ENCODE measurements at regions not wholly inside any gene's neighbourhood (a gene's known extent, or its start where the extent isn't known, plus 50 kb on each side); places are given as distances from the start of the nearest gene placed in this dataset.

DNA sequence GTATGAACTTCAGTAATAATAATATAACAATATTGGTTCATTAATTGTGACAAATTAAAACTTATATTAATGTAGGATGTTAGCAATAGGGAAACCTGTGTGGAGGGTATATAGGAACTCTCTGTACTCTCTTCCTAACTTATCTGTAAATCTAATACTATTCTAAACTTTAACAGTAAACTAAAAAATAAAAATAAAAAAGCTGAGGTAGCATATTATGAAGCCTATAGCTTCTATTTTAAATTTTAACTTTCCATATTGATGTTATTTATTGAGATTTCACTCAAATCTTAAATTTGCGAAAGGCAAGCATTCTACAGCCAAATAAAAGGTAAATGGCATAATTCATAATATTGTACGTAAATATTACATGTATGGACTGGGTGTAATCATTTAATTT, 326.4 kb downstream of the MEI4 start:
- no peak for DNase-seq (ENCODE audit: low read depth)

DNA sequence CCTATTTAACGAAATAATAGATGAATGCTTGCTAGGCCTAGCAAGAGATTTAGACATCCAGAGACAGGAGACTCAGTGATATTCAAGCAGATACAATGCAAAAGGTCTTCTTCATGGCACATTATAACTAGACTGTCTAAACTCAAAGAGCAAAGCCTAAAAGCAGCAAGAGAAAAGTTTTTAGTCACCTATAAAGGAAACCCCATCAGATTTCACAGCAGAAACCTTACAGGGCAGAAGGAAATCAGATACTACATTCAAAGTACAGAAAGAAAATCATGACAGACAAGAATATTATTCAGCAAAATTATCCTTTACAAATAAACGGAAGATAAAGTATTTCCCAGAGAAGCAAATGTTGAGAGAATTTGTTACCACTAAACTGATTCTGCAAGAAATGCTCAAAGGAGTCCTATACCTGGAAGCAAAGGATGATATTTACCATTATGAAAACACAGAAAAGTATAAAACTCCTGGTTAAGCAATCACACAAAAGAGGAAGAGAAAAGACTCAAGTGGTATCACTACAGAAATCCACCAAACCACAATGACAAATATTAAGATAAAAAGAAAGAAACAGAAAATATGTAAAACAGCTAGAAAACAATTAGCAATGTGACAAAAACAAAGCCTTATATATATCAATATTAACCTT, 333.7 kb downstream of the MEI4 start:
- DNase-seq (ENCODE audit: low read depth) = no peak

GRCh38 chr6:77987035-77987384, 334.2 kb downstream of the MEI4 start:
- DNase-seq (ENCODE audit: low read depth) = no peak

DNA sequence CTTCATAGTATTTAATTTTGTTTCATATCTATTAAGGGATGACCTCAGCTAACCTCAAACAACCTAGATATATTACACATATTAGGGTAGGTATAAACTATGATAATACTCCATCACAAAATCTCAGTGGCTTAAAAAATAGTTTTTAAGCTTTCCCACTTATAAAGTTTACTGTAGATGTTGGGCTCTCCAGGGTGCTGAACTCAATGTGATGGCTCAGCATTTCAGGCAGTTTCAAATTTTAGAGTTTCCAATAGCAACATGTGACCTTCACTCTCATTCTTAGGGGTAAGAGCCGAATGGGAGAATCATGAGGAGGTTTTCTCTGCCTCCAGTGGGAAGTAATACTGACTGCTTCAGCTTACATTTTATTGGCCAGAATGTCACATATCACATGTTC, 357.3 kb downstream of the MEI4 start:
- no peak for DNase-seq (ENCODE audit: low read depth)

DNA sequence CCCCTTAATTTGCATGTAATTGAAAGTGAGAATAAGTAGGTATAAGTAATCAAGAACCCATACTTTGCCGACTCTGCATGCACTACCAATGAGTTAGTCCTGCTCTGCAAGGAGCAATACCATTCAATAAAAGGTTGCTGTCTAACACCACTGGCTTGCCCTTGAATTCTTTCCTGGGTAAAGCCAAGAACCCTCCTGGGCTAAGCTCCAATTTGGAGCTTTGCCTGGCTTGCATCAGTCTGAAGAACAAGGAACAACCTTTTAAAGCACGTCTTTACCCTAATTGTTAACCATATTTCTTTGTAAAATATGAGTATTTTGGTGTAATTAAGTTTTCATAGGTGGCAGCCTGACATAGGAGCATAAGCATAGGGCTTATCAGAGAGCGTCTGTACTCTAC, 367.7 kb downstream of the MEI4 start:
- no peak for DNase-seq (ENCODE audit: low read depth)

- no peak for DNase-seq (ENCODE audit: low read depth)
Measured at GRCh38 chr6:78025502-78025901, 372.7 kb downstream of the MEI4 start.

DNA sequence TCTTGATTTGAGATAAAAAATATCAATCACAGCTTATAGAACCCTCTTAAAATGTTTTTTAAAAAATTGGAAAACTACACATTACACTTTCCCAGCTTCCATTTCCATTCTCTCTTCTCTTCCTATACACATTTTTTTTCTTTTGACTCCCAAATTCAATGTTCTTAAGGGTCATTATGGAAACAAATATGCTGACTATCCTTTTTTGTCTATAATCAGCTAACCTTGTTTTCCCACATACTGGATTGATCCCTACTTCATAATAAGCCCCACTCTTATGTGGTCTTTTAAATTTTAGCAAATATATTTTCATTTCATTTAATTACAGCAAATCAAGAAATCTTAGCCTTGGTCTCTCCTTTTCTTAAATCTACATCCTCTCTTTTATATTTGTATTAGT, 378.4 kb downstream of the MEI4 start:
- no peak for DNase-seq (ENCODE audit: low read depth)

DNA sequence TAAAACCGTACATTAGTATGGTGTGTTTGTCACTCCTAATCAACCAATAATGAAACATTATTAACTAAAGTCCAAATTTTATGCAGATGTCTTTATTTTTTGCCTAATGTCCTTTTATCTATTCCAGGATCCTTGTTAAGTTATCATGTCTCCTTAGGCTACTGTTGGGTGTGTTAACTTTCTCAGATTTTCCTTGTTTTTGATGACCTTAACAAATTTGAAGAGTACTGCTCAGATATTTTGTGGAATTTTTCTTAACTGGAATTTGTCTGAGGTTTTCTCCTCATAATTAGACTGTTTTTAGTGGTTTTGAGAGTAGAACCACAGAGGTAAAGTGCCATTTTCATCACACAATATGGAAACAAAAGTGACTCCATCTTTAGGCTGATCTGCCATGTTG, 406.3 kb downstream of the MEI4 start:
- no peak for DNase-seq (ENCODE audit: low read depth)

GRCh38 chr6:78062993-78063392, 410.2 kb downstream of the MEI4 start:
- no peak for DNase-seq (ENCODE audit: low read depth)

DNA sequence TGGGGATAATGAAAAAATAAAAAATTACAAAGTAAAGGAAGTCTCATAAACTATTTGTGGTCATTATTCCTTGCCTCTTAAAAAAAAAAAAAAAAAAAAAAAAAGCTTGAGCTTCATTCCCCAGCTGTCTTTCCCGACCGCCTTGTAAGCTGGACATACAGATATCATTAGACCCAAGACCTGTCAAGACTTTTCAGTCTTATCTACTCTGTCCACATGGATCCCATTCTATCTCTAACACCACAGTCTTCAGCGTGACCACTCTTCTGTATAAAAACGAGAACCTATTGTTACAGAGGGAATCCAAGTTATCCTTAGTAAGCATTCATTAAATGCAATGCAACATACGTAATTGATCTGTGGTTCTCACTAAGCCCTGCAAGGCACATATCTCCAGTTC, 423.5 kb downstream of the MEI4 start:
- no peak for DNase-seq (ENCODE audit: low read depth)

GRCh38 chr6:78089531-78089930, 436.7 kb downstream of the MEI4 start:
- no peak for DNase-seq (ENCODE audit: low read depth)

DNA sequence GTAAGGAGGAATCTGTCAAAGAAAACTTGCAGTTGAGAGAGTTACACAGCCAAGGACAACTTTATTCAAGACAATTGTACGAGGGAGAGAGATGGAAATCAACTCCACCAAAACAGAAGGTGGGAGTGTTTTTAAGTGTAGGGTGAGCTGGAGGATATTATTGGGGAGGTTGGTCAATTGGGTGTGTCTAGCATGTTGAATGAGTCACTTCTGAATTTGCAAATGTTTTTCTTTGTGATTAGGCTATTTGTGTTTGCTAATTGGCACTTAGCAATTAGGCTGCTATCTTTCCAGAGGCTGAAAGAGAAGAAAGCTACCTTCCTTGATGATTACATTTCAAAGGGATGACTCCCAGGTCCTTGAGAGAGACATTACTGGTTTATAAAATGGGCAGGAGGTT, 441.1 kb downstream of the MEI4 start:
- DNase-seq (ENCODE audit: low read depth) = no peak

- DNase-seq (ENCODE audit: low read depth) = no peak
Measured at GRCh38 chr6:78101387-78101786, 448.5 kb downstream of the MEI4 start.

DNA sequence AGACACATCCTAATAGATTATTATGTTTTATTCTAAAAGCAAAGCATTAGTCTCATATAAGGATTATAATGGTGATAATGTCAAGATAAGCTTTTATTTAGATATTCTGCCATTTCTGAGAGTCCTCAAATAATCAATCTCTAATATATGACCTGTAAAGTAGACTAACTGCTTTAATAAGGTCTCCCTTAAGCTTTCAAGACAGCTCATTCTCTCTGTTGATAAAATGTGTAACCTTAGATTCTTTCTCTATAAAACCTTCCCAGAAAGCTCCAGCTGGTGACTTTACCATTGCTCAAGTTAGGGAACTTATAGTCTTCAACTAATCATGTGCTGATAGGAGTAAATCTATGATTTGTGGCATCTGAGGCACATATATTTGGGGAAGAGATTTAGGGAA, 457.8 kb downstream of the MEI4 start:
- no peak for DNase-seq (ENCODE audit: low read depth)

GRCh38 chr6:78117966-78118365, 465.1 kb downstream of the MEI4 start:
- no peak for DNase-seq (ENCODE audit: low read depth)

DNA sequence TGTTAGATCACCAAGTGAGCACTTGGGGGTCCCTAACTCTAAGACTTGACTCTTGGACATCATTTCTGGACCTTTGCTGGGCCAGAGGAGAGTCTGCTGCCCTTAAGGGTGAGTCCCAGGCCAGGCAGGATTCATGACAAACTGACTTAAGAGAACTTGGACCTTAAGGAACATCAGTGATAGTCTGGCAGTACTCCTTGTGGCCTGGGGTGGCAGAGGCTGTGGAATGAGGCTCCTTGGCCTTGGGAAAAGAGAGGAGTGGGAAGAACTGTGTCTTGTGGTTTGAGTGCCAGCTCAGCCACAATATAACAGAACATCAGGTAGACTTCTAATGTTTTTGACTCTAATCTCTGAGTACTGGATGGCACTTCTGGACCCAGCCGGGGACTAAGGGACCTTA, 478.7 kb downstream of the MEI4 start:
- no peak for DNase-seq (ENCODE audit: low read depth)

DNA sequence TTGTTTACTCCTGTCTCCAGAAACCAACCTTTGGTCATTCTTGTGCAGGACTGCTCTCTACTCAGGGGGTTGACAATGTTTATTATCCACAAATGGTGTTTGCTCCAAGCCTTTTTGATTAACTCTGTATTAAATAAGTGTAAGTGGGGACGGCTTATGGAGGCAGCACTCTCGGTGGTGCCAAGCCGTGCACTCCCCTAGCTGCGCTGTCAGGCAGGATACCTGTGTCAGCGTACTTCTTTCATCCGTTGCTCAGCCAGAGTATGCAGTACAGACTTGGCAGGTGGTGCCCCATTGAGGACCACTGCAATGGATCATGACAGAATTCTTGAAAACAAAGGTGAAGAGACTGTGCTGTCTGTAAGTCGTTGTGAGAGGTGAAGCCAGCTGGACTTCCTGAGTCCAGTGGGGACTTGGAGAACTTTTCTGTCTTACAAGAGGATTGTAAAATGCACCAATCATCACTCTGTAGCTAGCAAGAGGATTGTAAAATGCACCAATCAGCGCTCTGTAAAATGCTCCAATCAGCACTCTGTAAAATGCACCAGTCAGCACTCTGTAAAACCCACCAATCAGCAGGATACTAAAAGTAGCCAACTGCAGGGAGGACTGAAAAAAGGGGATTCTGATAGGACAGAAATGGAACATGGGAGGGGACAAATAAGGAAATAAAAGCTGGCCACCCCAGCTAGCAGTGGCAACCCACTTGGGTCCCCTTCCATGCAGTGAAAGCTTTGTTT, 480.0 kb downstream of the MEI4 start:
- DNase-seq (ENCODE audit: low read depth) = no peak

DNA sequence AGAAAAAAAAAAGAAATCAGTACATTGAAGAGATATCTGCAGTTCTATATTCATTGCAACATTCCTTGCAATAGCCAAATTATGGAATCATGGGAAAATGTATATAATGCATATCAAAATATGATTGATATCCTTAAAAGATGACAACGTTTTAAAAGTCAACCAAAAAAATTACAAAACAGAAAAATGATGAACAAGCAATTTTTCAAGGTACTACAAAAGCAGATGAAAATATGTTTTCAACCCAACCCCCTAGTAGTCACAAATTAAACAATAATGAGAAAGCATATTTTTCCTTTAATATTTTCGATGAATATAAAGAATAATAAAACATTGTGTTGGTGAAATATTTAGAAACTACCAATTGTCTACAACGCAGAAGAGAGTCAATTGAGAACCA, 497.6 kb downstream of the MEI4 start:
- no peak for DNase-seq (ENCODE audit: low read depth)

GRCh38 chr6:78153976-78154375, 501.1 kb downstream of the MEI4 start:
- no peak for DNase-seq (ENCODE audit: low read depth)

- DNase-seq (ENCODE audit: low read depth) = no peak
Measured at GRCh38 chr6:78157606-78158005, 504.8 kb downstream of the MEI4 start.

- no peak for DNase-seq (ENCODE audit: low read depth)
Measured at GRCh38 chr6:78188891-78189290, 536.1 kb downstream of the MEI4 start.

DNA sequence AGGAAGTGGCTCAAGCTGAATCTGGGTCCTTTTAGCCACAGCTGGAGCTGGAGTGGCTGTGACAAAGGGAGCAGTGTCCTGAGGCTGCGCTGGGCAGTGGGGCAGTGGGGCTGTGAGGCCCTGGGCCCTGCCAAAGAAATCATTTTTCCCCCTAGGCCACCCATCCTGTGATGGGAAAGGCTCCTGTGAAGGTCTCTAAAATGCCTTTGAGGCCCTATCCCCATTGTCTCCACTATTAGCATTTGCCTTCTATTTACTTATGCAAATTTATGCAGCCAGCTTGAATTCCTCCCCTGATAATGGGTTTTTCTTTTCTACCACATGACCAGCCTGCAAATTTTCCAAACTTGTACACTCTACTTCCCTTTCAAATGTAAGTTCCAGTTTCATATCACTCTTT, 539.2 kb downstream of the MEI4 start:
- DNase-seq (ENCODE audit: low read depth) = no peak

DNA sequence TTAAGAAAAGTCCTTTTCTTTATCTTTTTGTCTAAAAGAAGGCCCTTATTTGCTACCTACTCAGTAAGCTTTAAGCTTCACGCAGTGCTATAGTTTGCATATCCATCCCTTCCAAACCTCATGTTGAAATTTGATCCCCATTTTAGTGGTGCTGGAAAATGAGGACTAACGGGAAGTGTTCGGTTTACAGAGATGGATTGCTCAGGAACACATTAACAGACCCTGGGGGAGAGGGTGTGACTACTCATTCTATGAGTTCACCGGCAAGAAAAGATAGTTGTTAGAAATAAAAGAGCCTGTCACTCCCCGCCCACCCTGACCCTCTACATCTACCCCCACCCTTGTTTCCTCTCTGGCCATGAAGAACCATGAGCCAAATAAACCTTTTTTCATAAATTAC, 546.2 kb downstream of the MEI4 start:
- no peak for DNase-seq (ENCODE audit: low read depth)

DNA sequence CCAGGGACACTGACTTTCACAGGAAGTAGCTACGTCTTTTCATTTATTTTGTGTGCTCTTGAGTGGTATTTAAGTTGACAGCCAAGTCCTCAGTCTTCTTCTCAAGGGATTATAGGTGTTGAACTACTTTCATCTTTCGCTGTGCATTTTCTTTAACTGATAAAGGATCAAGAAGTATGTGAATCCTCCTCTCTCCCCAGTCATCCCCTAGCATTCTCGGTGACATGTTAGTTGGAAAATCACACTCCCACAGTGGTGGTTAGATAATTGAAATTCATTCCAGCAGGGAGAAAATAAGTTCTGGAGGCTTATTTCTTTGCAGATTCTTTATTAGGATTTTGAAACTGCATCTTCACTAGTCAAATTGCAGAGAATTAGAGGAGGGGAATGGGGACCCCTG, 569.4 kb downstream of the MEI4 start:
- no peak for DNase-seq (ENCODE audit: low read depth)
